T-helper 22 cell (primary cell): ENCODE measurements at regions not wholly inside any gene's neighbourhood (a gene's known extent, or its start where the extent isn't known, plus 50 kb on each side); places are given as distances from the start of the nearest gene placed in this dataset.

Source experiments
- DNase-seq: peaks from one replicate; pipeline ENCODE4 v3.0.0-alpha.2; 2020; ENCODE audit warnings: low read depth

DNA sequence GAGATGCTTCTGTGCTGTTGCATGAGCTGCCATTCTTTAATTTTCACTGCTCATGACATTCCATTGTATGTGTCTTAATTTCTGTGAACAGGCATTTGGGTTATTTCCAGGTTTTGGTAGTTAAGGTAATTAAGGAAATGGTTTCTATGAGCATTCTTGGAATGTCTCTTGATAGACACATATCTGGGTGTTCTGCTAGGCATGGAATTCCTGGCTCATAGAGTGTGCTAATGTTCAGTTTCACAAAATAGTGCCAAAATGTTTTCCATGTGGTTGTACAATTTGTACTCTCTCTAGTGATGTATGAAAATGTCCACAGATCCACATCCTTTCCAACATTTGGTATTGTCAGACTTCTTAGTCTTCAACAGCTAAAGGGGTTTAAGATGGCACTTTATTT is 680.9 kb upstream of the SGCG start:
- DNase-seq, result no peak

DNA sequence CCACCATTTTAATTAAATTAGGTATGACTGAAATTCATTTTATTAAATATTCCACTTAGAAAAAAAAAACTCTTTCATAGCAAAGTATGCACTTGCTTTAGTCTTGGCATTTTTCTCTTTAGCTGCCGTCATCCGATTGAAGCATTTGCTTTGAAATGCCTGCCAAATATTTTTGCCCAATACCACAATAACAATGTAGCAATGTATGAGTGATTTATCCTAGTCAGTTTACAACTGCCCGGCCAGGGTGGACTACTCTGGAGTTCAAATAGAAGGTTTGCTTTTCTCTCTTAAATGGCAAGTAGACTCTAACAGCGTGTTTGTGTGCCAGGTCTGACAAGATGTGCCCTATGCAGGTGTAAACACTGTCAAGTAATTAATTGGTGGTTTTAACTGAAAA is 675.3 kb upstream of the SGCG start:
- DNase-seq, result no peak

DNA sequence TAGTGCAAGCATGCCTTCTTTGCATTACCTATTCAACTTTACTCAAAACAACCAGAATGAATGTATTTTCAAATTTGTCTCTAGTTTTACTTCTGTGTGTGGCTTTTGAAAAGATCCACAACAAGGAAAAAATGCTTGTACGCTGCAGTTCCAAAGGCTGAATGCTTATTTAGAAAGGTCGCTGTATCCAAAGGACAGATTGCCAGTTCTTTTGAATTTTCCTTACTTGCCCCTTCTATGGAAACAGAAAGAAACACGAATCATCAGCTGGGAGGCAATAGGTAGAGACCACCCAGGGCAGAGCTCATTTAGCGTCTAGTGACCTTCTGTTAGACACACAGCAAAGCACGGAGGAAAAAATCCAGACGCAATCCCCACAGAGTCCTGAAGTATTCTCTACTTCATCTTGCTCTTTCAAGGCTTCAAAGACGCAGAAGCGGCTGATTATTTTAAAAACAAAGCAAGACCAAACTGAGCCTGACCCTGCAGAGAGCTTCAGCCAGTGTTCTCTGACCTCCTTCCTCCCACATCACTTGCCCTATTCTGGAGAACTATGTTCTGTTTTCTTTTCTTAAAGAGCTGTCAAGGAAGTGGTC is 674.6 kb upstream of the SGCG start:
- DNase-seq, result no peak

DNA sequence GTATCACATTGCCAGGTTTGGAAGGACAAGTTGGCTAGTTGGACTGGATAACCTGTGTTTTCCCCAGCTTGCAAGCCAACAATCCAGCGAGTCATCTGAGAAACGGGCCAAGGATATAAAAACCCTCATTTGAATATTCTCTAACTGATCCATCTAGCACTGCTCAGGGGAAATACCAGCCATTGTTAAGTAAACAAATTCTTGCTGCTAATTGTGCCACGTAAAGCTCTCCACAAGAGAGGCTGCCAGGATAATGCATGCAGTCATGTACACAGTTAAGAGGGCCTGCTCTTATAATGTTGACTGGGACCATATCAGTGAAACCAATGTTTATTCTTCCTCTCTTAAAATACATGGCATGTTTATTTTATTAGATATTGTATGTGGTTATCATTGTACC is 663.2 kb upstream of the SGCG start:
- DNase-seq, result no peak

DNA sequence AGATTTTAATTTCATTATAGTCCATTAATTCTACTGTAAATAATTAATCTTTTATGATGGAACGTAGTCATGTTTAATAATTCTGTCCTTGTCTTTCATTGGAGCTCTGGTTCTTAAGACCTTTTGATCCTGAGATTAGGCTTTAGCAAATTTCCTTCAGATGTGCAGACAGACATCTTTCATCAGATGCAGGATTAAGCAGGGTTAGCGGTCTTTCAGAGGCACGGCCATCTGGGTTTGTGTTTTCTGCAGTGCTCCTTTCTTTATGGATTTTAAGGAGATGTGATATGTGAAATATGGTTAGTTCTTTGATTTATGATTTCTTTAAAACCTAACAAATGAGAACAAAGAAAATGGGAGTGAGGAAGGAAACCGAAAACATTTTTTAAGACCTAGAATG is 643.9 kb upstream of the SGCG start:
- DNase-seq, result no peak

DNA sequence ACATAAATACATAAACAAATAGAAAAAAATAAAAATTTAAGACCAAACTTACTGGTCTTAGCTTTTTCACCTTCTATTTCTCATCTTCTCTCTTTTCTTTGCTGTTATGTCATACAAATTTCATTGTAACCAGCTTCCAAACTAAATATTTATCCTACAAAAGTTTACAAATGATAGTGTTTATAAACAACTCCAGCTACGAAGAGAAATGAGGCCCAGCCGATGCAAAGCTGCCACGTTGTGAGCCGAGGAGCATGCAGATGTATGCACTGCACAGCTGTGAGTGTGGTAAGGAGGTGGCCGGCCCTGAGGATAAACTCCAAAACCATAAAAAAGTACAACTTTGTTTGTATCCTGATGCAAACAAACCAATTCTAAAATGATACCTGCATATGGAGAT is 642.4 kb upstream of the SGCG start:
- DNase-seq, result no peak

DNA sequence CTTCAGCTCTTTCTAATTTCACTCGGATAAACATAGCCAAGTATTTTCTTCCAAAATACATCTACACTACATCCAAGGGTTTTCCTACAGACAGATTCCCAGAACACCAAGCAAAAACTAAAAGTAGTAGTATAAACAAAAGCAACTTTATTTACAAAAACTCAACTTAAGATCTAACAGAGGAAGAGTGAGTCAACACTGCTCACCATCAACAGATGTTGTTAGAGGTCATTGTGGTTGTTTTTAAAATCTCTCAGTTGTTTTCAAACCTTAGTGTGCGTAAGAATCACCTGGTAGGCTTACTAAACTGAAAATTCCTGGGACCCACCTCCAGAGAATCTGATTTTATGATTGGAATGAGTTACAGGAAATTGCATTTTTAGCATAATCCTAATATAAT is 631.7 kb upstream of the SGCG start:
- DNase-seq, result no peak

DNA sequence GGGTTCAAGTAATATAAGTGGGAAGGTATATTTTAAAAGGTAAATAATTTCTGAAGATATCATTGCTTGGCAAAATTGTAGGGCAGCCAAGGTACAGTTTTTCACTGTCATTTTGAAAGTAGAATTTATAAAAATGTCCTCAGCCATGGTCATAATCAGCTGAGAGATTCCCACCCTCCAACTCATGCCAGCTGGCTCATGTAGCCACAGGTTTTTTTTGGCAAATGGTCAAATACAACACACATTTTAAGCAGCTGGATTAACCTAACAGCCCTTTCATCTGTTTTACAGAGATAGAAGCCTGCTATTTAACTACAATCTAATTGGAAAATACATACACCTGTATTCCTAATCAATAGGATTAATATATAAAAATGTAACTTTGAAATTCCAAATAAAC is 619.2 kb upstream of the SGCG start:
- DNase-seq, result no peak

DNA sequence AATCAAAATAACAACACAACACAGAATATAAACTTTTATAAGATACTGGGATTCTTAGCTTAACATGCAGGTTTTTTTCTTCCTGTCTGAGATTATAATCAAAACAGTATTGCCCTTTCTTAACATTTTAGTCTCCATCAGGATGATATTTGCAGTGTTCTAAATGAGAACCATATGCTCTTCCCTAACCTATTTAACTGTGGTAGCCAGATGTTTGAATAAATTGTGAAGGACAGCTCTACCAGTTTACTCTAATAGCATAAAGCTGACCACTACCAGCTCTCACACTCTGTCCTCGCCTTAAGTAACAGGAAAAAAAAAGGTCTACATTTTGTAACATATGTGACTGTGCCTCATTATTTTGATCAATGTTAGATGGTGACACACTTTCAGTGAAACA is 618.7 kb upstream of the SGCG start:
- DNase-seq, result no peak

DNA sequence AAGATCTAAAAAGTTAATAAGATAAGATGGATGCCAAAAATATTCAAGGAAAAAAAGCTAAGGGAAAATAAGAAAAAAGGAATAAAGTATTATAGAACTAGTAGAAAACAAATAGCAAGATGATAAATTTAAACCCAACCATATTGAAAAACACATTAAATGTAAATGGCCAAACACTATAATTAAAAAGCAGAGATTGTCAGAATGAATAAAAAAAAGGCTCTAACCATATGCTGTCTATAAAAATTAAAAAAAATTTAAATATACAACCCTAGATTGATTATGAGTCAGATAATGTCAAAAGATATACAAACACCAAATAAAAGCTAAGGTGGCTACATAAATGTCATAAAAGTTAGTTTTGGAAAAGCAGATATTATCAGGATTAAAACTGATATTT is 617.5 kb upstream of the SGCG start:
- no peak for DNase-seq

DNA sequence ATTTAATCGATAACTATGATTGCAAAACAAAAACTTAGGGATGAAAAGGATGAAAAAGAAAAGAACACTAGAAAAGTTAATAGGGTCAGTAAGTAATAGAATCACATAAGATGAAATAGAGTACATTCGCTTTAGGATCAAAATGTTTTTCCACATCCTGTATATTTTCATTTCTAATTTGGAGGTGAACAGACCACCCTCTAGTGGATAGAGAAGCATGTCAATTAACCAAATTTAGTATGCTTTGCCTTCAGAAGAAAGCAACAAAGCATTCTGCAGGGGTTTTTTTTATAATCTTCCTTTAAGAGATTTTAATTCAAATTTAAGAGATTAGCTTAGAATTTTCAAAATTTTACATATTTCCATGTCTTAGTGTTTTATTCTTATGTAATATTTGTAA is 611.0 kb upstream of the SGCG start:
- DNase-seq, result no peak

DNA sequence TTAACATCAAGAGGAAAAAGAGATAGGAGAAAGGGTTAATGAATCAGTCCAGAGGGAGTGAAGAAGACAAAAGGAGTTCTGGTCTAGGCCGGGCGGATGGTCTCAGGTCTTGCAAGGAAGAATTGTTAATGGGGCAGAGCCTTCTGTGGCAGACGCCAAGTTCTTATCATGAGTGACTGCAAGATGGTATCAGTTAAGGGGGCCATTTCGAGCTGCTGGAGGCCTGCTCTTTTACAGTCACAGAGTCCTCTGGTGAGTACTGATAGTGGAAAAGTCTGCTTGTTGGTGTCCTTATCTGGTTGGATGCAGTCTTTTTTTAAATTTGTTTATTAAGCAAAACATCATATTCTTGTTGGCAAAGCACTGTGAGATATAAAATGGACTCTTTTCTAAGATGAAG is 590.9 kb upstream of the SGCG start:
- DNase-seq, result no peak

DNA sequence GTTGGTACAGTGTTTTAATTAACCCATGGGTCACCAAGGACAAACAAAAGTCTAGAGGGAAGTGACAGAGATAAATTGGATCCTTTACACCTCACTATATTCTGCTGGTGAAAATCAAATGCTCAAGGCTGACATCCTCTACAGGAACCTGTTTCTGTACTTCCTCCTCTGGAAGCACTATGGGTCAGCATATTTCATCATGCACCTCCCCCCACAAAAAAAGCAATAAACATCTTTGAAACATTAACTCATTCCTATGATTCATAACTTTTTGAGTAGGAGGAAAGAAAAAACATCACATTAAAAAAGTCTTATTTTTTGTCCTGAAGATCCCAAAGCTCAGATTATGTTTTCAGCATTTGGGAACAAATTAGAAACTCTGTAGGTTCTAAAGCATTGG is 588.3 kb upstream of the SGCG start:
- no peak for DNase-seq

DNA sequence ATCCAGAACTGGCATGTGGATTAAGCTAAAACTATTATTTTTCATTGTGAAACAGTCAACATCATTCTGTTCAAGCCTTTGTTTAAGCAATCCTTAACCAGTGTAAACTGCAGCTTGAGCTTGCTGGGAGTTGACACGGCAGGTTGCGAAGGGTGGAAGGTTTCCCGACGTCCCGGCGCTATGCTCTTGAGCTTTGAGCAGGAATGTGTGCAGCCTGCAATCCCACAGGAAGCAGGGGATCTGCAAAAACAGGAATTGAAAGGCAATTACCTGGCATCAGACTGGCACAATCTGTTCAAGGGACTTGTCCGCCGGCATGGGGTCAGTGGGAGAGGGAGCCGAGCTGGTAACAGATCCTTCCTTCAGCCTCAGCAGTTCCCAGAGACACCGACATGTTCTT is 586.7 kb upstream of the SGCG start:
- DNase-seq, result no peak

DNA sequence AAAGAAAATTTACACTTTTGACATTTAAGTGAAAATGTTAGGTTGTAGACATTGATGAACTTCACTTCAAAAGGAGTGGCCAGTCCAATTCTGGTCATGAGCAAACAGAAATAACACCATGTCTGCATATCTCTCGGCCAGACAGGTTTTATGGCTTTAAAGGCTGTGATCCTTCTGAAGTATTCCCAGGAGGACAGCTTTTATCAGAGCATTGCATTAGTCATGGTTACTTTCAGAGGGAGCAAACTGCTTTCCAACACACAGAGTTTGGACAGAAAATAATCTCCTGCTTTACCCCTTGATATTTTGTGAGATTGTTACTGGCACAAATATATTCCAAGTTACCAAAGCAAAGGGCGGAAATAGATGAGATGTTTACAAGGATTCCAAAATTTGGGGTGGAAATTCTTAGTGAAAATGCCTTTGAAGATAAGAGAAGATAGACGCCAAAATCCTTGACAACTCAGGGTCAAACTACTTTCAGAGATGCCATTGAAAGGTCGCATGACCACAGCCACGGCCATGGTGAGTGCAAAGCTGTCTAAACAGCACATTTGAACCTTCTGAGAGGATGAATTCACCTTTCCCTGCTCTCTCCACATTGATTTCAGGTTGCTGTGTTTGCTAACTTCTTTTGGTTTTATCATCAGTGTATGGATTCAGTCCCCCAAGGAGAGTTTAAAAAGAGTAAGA is 584.5 kb upstream of the SGCG start:
- DNase-seq, result no peak

DNA sequence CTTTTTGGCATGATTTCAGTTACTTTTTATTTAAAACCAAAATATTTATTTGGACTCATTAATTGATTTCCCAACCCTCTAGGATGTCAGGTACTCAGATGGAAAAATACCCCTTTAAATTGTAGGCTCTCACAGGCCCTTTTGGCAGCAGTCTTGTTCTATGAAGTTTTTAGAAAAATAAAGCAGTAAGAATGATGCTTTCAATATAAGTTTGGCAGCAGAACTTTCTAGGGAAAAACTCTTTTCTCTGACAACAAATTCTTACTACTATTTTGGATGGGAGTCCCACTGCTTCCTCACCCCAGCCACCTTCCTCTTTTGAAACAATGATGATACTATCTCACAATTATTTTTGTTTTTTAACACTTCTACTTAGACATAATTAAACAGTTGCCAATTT is 581.6 kb upstream of the SGCG start:
- DNase-seq, result no peak

DNA sequence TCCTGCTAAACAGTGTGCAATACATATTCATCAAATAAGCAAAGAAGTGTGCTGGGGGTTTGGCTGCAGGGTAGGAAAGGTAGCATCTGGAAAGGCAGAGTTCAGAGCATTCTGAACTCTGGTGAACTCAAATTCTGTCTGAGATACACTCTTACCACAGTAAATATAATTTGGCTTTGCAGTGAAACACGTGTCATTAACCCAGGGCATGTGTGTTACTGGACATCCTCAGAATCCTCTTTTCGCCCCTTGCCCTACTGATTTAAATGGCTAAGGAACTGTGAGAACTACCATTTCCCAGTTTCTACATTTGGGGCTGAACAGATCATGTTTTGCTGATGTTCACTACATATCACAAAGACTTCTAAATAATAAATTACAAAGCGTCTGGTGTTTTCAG is 562.8 kb upstream of the SGCG start:
- DNase-seq, result no peak

DNA sequence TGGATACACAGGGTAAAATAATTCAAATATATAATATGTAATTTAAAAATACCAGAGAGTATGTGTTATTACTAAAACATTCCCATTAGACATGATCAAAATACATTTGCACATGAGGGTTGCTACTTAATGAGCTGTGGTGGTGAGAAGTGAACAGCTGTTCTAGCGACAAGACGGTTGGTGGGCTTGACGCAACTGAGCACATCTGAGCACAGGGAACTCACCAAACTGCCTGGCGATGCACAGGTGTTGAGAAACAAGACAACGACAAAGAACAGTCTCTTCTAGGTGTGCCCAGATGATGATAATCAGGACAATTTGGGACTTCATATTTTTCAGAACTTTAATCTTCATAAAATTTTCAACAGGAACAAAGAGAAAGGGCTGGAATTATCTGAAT is 555.1 kb upstream of the SGCG start:
- no peak for DNase-seq

DNA sequence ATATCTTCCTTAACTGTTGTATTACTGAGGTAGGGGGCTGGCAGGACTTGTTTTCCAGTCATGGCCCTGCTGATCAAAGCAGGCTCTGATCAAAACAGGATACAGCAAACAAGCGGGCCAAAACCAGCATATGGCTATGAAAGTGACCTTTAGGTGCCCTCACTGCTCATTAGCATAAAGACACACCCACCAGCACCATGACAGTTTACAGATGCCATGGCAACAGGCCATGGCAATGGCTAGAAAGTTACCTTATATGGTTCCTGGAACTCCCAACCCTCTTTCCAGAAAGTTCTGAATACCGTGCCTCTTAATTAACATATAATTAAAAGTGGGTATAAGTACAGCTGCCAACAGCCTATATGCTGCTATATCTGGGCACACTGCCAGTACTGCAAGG is 551.4 kb upstream of the SGCG start:
- no peak for DNase-seq

DNA sequence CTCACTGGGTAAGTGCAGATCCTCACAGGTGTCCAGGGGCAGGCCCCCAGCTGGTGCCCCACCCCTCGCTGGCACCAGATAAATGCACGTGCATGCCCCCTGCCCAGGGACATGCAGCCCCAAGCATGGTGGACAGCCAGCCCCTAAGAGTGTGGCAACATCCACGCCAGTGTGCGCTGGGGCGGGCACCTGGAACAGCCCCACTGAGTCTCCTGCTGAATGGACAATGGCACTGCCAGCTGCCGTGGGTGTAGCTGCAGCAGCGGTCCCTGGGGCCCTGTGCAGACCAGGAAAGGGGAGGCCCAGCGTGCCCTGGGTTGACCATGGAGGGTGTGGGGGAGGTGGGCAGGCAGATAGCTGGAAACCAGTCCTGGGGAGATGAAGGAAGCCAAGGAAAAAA is 538.7 kb upstream of the SGCG start:
- DNase-seq, result no peak

DNA sequence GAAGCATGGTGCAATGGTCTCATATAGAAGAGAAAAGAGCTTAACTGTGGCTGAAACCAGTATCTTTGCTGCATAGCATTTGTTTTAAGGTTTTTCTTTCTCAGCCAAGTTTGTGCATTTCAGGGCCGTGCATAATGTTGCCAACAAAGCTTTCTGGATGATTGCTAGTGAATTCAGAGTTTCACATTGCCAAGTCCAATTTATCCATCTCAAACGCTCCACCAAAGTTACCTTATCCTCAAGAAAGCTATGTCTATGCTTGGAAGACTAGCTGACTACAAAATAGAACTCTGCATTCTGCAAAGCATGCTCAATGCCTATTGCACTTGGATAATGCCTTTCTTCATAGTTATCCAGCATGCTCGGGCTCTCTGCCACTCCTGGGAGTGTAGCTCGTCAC is 535.8 kb upstream of the SGCG start:
- no peak for DNase-seq

DNA sequence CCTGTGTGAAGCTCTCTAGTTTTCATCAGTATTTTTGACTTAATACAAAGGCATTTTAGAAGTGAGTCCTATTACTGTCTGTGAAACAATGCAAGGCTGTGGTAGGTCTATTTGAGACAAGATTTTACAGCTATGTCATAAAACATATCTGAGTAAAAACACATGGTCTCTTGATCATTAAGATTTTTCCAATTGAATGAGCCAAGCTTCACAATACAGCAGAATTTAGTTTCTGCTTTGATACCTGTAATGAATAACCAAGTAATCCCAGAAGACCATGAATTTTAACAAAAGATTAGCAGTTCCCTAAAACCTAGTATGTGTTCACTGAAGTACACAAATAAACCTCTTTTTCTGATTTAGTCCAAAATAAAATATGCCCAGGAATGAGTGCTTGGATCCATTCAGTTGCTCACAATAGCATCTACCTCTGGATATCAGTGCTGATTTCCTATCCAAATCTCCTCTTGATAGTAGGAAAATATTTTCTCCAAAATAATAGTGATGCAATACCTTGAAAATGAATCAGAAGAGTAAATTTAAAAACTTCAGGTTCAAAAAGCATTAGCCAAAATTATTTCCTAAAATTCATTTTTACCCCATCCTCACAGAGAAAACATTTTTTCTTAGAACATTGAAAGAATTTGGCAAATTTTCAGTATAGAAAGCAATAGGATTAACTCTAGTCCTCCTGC is 533.5 kb upstream of the SGCG start:
- no peak for DNase-seq

DNA sequence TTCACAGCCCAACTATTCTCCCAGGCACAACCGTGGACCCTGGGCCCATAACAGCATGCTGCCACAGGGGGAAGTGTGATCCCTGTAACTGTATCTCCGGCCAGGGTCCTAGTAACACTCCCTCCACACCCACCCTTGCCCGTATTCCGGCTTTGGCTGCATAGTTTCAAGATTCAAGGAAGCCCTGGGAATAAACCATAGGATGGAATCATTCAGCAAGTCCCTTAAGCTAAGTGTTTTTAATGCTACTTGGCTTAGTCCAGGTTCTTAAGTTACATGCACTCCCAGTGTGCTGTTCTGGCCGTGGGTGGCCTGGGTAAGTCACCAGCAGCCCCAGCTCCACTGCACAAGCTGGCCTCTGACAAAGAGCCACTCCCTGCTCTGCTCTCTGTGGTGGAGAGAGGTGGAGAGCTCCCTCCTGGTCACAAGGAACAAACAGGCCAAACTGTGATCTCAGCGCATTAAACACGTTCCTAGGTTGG is 532.4 kb upstream of the SGCG start:
- DNase-seq, result no peak

DNA sequence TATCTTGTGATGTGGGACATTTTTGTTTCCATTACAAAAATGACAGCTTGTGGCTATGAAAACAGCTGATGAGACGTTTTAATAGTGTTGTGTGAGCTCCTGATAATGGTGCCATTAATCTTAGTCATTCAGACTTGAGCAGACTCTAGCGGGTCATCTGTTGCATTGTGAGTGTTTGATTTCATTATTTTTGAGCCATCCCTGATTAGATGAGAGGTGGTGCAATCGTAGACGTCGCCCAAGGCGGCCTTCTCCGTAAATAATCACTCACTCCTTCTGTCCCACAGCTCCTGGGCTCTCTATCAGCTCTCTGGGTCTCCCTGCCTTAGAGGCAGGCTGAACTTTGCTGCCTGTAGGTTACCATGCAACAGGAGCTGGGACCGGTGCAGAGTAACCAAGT is 528.0 kb upstream of the SGCG start:
- no peak for DNase-seq
